ENCODE measurements at regions not wholly inside any gene's neighbourhood (a gene's known extent, or its start where the extent isn't known, plus 50 kb on each side); places are given as distances from the start of the nearest gene placed in this dataset.
"Not testable (repeated sequence)": the region's sequence is repeated elsewhere in the genome, so short reads cannot be mapped to it uniquely, and the experiment has no call there.

GRCh38 chr13:97884707-97885468 is 68.6 kb upstream of the IPO5 start:
- no peak for DNase-seq (ENCODE audit: extremely low read depth, low read depth)

GRCh38 chr13:97885641-97886040 is 67.8 kb upstream of the IPO5 start:
- TF ChIP-seq CTCF (IDR thresholded peaks at IDR 0.05; ENCODE audit: low read depth, low read length), result no peak
- DNase-seq (ENCODE audit: extremely low read depth, low read depth), result no peak

More at GRCh38 chr13:97884707-97885468, 68.6 kb upstream of the IPO5 start:
- no peak for TF ChIP-seq CTCF (IDR thresholded peaks at IDR 0.05; ENCODE audit: low read depth, low read length)

GRCh38 chr13:97889803-97890202 is 63.7 kb upstream of the IPO5 start:
- no peak for TF ChIP-seq CTCF (IDR thresholded peaks at IDR 0.05; ENCODE audit: low read depth, low read length)

DNA sequence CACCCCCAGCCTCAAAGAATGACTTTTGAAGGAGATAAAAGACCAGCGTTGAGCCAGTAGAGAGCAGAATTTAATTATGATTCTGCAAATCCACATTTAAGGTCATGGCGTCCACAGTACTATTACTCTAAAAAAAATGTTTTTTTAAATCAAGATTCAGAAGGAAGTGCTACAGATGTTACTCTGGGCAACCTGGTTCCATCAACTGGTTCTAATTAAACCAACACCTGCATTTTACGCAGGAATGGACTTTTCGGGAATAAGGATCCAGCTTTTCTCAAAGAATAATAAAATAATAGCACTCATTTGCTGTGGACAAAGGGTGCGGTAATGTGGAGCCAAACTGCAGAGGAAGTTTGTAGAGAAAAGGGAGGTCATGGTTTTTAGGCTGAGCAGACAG is 62.9 kb upstream of the IPO5 start:
- TF ChIP-seq CTCF (IDR thresholded peaks at IDR 0.05; ENCODE audit: low read depth, low read length), result no peak
- DNase-seq (ENCODE audit: extremely low read depth, low read depth), result no peak

More at GRCh38 chr13:97889803-97890202, 63.7 kb upstream of the IPO5 start:
- DNase-seq (ENCODE audit: extremely low read depth, low read depth), result no peak

DNA sequence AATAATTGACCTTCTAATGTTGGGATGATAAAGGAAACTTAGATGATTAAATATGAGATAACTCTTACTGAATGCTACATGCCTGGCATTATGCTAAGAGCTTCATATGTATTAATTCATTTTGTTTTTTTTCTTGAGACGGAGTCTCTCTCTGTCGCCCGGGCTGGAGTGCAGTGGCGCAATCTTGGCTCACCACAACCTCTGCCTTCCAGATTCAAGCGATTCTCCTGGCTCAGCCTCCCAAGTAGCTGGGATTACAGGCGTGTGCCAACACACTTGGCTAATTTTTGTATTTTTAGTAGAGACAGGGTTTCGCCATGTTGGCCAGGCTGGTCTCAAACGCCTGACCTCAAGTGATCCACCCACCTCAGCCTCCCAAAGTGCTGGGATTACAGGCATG is 61.5 kb upstream of the IPO5 start:
- DNase-seq (ENCODE audit: extremely low read depth, low read depth), result not testable (repeated sequence)

GRCh38 chr13:97892717-97893116 is 60.8 kb upstream of the IPO5 start:
- DNase-seq (ENCODE audit: extremely low read depth, low read depth), result no peak
- TF ChIP-seq CTCF (IDR thresholded peaks at IDR 0.05; ENCODE audit: low read depth, low read length), result no peak

GRCh38 chr13:97895383-97895782 is 58.1 kb upstream of the IPO5 start:
- no peak for TF ChIP-seq CTCF (IDR thresholded peaks at IDR 0.05; ENCODE audit: low read depth, low read length)
- no peak for DNase-seq (ENCODE audit: extremely low read depth, low read depth)

GRCh38 chr13:97896446-97896845 is 57.0 kb upstream of the IPO5 start:
- no peak for TF ChIP-seq CTCF (IDR thresholded peaks at IDR 0.05; ENCODE audit: low read depth, low read length)
- DNase-seq (ENCODE audit: extremely low read depth, low read depth), result no peak
